GM19395 (cell line): ENCODE measurements at regions not wholly inside any gene's neighbourhood (a gene's known extent, or its start where the extent isn't known, plus 50 kb on each side); places are given as distances from the start of the nearest gene placed in this dataset.

Experiments
- ATAC-seq: cut with Tn5 transposase; IDR thresholded peaks from one replicate; pipeline ENCODE4 v1.9.1; 2021; ENCODE audit warnings: mild to moderate bottlenecking, moderate library complexity; ENCODE audit not compliant: unreplicated experiment

DNA sequence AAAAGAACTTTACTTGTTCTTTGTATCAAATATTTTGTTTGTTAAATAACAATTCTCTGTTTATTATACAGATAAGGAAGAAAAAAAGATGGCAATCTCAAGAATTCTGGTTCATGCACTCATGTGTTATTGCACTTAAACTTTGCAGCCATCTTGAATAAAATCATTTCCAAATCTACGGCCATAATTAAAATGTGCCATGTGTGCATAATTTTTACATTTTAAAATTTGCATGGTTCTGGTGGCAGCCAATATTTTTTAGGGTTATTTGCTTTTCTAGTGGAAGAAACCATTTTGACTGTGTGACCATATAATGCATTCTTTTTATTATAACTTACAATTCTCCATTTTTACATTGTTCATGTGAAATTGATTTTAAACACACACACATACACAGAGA lies 1518.1 kb upstream of the ZEB2 start:
- ATAC-seq = no peak

- ATAC-seq = no peak
Observed at GRCh38 chr2:146037334-146037870, 1517.5 kb upstream of the ZEB2 start.

DNA sequence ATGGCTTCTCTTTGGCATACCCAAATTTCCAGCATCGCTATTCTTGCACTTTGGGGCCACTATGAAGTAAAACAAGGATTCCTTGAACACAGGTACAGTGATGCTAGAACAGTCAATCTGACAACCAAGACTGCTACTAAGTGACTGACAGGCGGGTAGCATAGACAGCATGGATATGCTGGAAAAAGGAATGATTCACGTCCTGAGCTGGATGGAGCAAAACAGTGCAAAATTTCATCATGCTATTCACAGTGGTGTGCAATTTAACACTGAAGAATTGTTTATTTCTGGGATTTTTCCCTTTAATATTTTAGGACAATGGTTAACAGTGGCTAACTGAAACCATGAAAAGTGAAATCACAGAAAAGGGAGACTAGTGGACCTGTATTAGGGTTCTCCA lies 1511.2 kb upstream of the ZEB2 start:
- no peak for ATAC-seq

- no peak for ATAC-seq
Observed at GRCh38 chr2:146027156-146027555, 1507.2 kb upstream of the ZEB2 start.

DNA sequence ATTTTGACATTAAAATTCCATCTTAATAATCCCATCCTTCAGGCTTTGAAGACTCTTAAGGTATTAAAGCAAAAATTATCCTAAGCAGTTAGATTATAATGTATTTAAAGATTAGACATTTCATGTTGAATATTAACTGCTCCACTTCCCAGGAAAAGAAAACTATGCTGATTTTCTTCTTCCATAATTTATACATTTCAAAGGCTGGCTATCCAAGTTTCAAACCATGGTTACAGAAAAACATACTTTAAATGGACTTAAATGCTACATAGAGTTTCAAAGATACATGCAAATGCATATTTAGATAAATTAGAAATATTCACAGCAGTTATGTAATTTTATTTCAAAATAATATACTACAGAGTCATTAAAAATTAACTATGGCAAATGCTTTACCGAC lies 1505.6 kb upstream of the ZEB2 start:
- ATAC-seq = no peak

GRCh38 chr2:146024212-146024743 lies 1504.4 kb upstream of the ZEB2 start:
- ATAC-seq = no peak

- ATAC-seq = no peak
Observed at GRCh38 chr2:146004462-146004861, 1484.5 kb upstream of the ZEB2 start.

GRCh38 chr2:146003337-146003736 lies 1483.4 kb upstream of the ZEB2 start:
- ATAC-seq = no peak

DNA sequence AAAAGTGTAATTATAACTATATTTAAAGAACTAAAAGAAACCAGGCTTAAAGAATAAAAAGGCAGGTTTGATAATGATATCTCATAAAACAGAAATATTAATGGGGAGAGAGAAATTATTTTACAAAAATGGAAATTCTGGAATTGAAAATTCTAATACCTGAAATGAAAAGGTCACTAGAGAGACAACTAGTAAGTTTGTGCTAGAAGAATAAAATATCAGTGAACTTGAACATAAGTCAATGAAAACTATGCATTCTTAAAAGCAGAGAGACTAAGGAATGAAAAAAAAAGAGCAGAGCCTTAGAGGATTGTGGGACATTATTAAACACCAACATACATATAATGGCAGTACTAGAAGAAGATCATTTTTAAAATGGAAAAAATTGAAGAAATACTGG lies 1475.0 kb upstream of the ZEB2 start:
- no peak for ATAC-seq

GRCh38 chr2:145992572-145992971 lies 1472.7 kb upstream of the ZEB2 start:
- no peak for ATAC-seq

- no peak for ATAC-seq
Observed at GRCh38 chr2:145987793-145988192, 1467.9 kb upstream of the ZEB2 start.

- no peak for ATAC-seq
Observed at GRCh38 chr2:145985517-145985916, 1465.6 kb upstream of the ZEB2 start.

GRCh38 chr2:145984580-145984979 lies 1464.7 kb upstream of the ZEB2 start:
- no peak for ATAC-seq

GRCh38 chr2:145980318-145980717 lies 1460.4 kb upstream of the ZEB2 start:
- ATAC-seq = no peak

- ATAC-seq = no peak
Observed at GRCh38 chr2:145975406-145975805, 1455.5 kb upstream of the ZEB2 start.

DNA sequence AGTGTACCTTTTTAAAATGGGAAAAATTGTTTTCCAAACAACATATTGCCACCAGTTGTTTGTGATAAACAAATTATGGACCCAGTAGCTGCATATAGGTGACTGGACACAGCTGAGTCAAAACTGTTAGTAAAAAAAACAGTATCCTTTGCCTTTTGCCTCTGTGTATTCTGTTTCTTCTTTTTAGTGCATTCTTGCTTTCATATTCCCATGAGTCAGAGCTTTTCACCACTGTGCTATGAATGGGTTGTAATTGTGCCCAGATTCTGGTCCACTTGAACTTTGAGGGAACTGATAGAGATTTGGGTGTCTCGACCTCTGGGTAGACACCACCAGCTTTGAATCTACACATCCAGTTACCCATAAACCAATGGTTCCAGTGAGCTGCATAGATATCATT lies 1441.9 kb upstream of the ZEB2 start:
- ATAC-seq = no peak

DNA sequence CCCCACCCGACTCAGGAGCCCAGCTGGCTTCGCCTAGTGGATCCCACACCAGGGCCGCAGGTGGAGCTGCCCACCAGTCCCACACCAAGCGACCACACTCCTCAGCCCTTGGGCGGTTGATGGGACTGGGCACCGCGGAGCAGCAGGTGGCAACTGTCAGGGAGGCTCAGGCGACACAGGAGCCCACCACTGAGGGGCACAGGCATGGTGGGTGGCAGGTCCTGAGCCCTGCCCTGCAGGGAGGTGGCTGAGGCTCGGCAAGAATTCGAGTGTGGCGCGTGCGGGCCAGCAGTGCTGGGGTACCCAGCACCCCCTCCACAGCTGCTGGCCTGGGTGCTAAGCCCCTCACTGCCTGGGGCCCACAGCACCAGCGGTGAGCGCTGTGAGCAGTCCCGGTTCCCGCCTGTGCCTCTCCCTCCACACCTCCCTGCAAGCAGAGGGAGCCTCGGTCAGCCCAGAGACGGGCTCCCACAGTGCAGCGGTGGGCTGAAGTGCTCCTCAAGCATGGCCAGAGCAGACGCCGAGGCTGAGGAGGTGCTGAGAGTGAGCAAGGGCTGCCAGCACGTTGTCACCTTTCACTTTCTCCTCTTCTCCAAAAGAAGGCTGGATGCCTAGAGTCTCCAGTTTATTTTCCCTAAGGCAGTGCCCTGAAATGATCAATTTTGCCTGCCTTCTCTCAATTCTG lies 1440.7 kb upstream of the ZEB2 start:
- ATAC-seq = no peak

GRCh38 chr2:145958611-145959010 lies 1438.7 kb upstream of the ZEB2 start:
- no peak for ATAC-seq

GRCh38 chr2:145957929-145958328 lies 1438.0 kb upstream of the ZEB2 start:
- ATAC-seq = no peak

GRCh38 chr2:145939949-145940348 lies 1420.0 kb upstream of the ZEB2 start:
- no peak for ATAC-seq

GRCh38 chr2:145935016-145935415 lies 1415.1 kb upstream of the ZEB2 start:
- ATAC-seq = no peak

- no peak for ATAC-seq
Observed at GRCh38 chr2:145931781-145932395, 1412.0 kb upstream of the ZEB2 start.
